Loucy (cell line): ENCODE measurements at regions not wholly inside any gene's neighbourhood (a gene's known extent, or its start where the extent isn't known, plus 50 kb on each side); places are given as distances from the start of the nearest gene placed in this dataset.

ENCODE experiments used
- EZH2phosphoT487 ChIP-seq: fragments of 200-600 bp; IDR thresholded peaks from 2 replicates; pipeline ENCODE4 v1.6.1; 2018; ENCODE audit warnings: antibody characterized with exemption, mild to moderate bottlenecking, moderate library complexity, borderline replicate concordance
- TF ChIP-seq, protein P1 (sequence below): fragments of 200-600 bp; sonication (generic); conservative IDR thresholded peaks from 2 replicates; pipeline ENCODE4 v1.5.1; 2014; ENCODE audit warnings: mild to moderate bottlenecking, antibody characterized with exemption, low read length

DNA sequence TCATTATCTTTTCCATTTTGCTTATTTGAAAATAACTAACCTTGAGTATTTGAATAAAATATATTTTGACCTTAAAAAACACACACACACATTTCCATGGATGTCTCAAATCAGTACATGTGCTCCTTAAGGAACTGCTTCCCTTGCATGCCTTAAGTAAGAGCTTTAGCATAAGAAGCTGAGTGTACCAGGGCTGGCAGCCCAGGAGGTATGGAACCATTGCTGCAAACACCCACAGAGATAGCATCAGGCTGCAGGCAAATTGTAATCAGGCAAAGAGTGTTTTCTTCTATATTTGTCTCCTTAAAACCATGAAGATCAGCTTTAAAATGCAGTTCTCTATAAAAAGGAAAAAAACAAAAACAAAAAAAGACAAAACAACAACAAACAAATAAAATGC is 160.6 kb downstream of the PLK2 start:
- TF ChIP-seq, protein P1, sequence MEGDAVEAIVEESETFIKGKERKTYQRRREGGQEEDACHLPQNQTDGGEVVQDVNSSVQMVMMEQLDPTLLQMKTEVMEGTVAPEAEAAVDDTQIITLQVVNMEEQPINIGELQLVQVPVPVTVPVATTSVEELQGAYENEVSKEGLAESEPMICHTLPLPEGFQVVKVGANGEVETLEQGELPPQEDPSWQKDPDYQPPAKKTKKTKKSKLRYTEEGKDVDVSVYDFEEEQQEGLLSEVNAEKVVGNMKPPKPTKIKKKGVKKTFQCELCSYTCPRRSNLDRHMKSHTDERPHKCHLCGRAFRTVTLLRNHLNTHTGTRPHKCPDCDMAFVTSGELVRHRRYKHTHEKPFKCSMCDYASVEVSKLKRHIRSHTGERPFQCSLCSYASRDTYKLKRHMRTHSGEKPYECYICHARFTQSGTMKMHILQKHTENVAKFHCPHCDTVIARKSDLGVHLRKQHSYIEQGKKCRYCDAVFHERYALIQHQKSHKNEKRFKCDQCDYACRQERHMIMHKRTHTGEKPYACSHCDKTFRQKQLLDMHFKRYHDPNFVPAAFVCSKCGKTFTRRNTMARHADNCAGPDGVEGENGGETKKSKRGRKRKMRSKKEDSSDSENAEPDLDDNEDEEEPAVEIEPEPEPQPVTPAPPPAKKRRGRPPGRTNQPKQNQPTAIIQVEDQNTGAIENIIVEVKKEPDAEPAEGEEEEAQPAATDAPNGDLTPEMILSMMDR: no peak
- TF ChIP-seq EZH2phosphoT487: no peak
